ENCODE measurements at regions not wholly inside any gene's neighbourhood (a gene's known extent, or its start where the extent isn't known, plus 50 kb on each side); places are given as distances from the start of the nearest gene placed in this dataset.
A peak's percentile ranks its signal among the peaks of the same experiment; 100 is the strongest.

DNA sequence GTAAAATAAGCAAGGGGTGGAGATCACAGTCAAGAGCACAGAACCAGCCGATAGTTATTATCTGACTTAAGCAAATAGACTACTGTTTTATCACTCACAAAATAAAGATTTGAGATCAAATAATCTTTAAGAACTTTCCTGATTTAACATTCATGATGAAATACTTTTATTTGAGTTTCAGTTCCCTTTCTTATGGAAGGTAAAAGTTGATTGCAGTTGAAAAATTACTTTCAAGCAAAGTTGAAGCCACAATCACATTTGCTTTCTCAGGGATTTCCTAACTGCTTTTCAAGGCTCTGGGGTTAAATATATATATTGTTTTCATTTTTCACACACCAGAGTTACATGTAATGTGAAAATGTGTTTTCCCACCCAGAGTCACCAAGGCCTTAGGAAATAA is 599.5 kb downstream of the KCNJ3 start:
- TF ChIP-seq, protein P1, sequence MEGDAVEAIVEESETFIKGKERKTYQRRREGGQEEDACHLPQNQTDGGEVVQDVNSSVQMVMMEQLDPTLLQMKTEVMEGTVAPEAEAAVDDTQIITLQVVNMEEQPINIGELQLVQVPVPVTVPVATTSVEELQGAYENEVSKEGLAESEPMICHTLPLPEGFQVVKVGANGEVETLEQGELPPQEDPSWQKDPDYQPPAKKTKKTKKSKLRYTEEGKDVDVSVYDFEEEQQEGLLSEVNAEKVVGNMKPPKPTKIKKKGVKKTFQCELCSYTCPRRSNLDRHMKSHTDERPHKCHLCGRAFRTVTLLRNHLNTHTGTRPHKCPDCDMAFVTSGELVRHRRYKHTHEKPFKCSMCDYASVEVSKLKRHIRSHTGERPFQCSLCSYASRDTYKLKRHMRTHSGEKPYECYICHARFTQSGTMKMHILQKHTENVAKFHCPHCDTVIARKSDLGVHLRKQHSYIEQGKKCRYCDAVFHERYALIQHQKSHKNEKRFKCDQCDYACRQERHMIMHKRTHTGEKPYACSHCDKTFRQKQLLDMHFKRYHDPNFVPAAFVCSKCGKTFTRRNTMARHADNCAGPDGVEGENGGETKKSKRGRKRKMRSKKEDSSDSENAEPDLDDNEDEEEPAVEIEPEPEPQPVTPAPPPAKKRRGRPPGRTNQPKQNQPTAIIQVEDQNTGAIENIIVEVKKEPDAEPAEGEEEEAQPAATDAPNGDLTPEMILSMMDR (IDR thresholded peaks at IDR 0.05), result no peak

DNA sequence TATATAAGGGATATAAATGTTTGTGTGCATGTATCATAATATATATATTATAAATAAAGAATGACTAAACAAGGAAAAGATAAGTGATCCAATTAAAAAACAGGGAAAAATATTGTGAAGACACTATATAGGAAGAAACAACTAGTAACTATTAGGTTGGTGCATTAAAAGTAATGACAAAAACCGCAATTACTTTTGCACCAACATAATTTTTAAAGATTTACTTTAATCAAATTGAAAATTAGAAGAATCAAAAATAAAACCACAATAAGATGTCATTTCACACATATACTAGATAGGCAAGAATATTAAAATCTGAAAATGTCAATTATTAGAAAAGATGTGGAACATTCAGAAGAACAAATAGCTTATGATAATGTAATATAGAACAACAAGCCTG is 595.9 kb downstream of the KCNJ3 start:
- TF ChIP-seq, protein P1 (IDR thresholded peaks at IDR 0.05), result no peak

DNA sequence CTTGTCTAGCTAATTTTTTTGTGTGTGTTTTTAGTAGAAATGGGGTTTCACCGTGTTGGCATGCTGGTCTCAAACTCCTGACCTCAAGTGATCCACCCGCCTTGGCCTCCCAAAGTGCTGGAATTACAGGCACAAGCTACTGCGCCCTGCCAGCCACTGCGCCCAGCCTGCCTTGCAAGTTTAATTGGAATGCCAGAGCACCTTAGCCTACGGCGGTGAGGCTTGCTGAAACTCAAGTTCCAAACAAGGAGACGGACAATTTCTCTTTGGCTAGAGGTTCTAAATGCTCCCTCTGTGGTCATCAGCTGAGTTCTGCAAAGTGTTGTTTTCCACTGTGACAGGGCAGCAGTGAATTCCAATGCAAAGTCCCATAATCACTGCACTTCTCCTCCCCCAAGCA is 583.4 kb downstream of the KCNJ3 start:
- TF ChIP-seq, protein P1 (IDR thresholded peaks at IDR 0.05), result no peak

DNA sequence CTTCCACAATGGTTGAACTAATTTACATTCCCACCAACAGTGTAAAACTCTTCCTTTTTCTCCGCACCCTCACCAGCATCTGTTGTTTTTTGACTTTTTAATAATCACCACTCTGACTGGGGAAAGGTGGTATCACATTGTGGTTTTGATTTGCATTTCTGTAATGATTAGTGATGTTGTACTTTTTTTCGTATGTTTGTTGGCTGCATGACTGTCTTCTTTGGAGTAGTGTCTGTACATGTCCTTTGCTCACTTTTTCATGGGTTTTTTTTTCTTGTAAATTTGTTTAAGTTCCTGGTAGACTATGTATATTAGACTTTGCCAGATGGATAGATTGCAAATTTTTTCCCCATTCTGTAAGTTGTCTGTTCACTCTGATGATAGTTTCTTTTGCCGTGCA is 574.8 kb downstream of the KCNJ3 start:
- TF ChIP-seq, protein P1 (IDR thresholded peaks at IDR 0.05), result no peak

DNA sequence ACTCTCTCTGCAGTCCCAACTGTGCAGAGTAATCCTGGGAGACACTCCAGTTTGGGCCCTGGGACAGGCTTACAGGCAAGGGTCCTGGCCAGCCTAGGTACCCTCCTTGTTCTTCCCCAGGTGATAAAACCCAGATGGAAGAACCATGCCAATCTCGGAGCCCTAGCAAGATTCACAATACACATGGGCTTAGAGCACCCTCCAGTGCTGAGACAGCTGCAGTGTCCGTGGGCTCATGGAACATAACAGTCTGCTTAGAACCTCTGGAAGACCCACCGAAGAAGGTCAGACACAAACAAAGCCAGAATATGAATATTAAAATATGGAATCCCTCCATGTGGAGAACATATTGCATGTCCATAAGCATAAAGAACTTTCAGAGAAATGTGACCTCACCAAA is 568.1 kb downstream of the KCNJ3 start:
- TF ChIP-seq, protein P1 (IDR thresholded peaks at IDR 0.05), result no peak

DNA sequence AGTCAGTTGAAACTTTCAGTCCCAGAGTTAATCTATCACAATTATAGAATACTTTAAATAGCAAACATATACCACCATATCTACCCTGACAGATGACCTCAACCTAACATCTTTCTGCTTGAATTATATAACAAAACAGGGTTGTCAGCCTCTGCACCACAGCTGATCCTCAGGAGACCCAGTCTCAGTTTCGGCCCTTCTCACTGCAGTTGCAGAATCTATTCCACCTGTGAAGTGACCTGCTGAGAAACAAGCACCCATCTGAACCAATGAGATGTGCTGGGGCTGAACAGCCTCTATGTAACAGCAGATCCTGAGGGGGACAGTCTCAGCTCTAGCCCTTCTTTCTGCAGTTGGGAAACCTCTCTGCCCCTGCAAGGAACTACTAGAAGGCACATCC is 567.6 kb downstream of the KCNJ3 start:
- TF ChIP-seq, protein P1 (IDR thresholded peaks at IDR 0.05), result no peak

DNA sequence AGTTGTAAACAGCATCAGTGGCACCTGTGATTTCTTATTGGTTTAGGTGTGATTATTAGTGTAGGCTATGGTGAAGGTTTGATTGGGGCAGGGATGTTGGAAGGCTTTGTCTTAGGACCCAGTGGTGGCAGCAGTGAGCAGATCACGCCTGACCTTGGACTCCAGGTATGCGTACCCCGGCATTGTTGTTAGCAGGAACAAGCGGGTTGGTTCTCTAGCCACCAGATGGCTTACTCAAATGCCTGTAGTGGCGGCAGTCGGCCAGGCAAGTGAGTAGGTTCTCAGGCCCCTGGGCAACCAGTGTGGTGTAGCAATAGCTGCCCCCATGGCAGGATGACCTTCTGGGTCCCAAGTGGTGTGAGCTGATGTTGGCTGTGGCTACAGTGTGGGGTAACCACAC is 558.3 kb downstream of the KCNJ3 start:
- TF ChIP-seq, protein P1 (IDR thresholded peaks at IDR 0.05), result no peak

DNA sequence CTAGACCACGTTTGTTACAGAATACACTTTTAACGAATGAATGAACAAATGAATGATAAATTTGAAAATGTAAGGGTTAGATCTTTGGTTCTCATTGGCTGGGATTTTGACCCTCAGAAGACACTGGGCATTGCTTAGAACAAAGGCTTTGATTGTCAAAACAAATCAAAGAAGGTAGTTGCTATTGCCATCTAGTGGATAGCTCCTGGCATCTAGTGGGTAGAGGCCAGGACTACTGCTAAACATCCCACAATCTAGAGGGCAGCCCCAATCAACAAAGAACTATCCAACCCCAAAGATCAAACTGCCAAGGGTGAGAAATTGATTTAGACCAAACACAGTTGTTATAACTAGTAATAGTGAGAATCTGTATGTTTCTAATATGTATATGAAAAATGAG is 552.3 kb downstream of the KCNJ3 start:
- TF ChIP-seq, protein P1 (IDR thresholded peaks at IDR 0.05), result peak; percentile 40; the same call in 1 of the 2 replicates
